Hippocampal formation (tissue), 2 donors: ENCODE measurements at regions not wholly inside any gene's neighbourhood (a gene's known extent, or its start where the extent isn't known, plus 50 kb on each side); places are given as distances from the start of the nearest gene placed in this dataset.
"Not testable (repeated sequence)": the region's sequence is repeated elsewhere in the genome, so short reads cannot be mapped to it uniquely, and the experiment has no call there.

Source experiments
- DNase-seq, 2 donors: peaks; one replicate each; lab custom pipeline; 2025; lab: John Stamatoyannopoulos, UW

DNA sequence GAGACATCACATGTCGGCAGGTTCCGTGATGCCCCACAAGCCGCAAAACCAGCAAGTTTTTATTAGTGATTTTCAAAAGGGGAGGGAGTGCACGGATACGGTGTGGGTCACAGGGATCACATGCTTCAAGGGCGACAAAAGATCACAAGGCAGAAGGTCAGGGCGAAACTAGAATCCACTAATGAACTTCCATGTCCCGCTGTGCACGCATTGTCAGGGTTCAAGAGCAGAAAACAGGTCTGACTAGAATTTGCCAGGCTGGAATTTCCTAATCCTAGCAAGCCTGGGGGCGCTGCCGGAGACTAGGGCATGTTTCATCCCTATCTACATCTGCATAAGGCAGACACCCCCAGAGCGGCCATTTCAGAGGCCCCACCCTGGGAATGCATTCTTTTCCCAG lies 225.2 kb downstream of the NPHP4 start:
- not testable (repeated sequence) for DNase-seq

- DNase-seq, result no peak
Measured at GRCh38 chr1:5765997-5766913, 226.0 kb downstream of the NPHP4 start.

DNA sequence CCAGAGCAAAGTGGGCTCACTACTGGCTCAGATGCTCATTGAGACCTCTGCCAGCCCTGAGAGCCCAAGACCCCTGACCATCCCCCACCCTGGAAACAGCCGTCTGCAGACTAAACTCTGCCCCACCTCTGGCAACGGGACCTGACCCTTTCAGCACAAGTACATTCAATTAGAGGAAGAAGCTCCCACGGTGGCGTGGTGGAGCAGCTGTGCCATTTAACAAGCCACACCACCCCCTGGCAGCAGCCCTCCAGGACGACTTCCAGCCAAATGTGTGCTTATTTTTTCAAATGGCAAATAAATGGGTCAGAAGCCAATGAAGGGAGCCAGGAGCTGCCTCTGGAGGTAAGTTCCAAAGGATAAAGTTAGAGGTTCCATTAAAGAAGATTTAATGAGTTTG lies 226.7 kb downstream of the NPHP4 start:
- no peak for DNase-seq

DNA sequence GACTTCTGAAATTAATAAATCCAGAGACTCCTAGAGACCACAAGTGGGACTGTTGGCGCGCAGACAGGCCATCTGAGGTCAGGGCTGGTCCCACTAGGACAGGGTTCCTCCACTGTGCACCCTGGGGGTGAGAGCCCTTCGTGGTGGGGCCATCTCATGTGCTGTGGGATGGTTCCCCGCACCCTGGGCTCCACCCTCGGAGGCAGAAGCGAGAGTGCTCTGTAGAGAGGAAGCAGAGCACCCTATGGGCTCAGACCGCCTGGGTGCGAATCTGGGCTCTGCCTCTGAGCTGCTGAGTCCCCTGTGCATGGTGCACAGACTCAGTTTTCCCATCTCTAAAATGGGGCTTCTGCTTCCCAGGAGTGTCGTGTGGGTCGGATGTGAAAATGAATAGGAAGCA lies 227.3 kb downstream of the NPHP4 start:
- no peak for DNase-seq

GRCh38 chr1:5764464-5764863 lies 227.8 kb downstream of the NPHP4 start:
- DNase-seq, result no peak

DNA sequence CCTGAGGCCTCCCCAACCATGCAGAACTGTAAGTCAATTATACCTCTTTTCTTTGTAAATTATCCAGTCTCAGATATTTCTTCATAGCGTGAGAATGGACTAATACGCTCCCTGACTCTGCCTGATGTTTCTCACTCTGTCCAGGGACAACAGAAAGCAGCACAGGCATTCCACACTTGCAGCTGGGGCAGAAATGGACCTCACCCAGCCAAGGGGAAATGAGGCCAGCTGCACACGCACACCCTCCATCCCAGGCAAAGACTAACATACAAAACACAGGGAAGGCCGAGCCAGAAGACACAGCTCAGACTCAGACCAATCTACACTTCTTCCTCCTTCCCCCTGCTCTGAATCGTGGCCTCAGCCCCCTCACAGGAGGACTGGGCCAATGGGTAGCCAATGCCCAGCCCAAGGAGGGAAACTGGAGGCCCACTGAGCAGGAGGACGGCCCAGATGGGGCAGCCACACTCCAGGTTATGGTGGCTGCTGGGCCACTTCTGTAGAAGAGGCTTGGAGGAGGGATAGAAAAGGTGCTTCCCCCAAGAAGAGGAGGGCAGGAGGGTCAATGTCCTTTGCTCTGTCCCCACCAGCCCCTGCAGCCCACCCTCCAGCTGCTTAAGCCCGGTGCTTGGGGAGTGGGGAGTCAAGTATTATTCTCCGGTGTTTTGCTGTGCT lies 228.4 kb downstream of the NPHP4 start:
- no peak for DNase-seq

GRCh38 chr1:5758859-5759578 lies 233.2 kb downstream of the NPHP4 start:
- no peak for DNase-seq

- DNase-seq, result no peak
Measured at GRCh38 chr1:5758000-5758858, 234.0 kb downstream of the NPHP4 start.

- no peak for DNase-seq
Measured at GRCh38 chr1:5757187-5757805, 234.9 kb downstream of the NPHP4 start.

DNA sequence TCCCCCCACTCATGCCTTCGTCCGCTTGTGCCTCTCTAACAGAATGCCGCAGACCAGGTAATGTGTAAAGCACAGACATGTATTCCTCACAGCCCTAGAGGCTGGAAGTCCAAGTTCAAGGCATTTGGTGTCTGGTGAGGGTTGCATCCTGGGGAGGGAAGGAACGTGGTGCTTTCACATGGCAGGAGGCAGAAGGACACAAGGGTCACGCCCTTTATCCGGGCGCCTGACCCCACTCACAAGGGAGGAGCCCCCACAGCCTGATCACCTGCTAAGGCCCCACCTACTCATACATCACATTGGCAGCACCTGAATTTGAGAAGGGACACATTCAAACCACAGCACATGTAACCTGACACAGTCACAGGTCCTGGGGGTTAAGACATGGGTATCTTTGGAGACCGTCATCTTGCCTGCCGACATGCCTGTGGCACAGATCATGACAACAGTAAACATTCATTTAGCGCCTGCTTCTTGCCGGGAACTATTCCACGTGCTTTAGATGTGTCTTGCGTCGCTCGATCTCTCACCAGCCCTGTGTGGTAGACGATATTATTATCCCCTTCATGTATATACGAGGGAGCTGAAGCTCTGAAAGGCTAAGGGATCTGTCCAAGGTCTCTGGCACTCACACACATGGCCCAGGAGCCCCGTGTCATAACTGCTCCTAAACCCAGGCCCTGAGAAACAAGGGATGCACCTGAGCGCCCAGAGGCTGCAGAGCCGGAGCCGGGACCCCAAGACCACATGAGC lies 235.6 kb downstream of the NPHP4 start:
- DNase-seq, result no peak

DNA sequence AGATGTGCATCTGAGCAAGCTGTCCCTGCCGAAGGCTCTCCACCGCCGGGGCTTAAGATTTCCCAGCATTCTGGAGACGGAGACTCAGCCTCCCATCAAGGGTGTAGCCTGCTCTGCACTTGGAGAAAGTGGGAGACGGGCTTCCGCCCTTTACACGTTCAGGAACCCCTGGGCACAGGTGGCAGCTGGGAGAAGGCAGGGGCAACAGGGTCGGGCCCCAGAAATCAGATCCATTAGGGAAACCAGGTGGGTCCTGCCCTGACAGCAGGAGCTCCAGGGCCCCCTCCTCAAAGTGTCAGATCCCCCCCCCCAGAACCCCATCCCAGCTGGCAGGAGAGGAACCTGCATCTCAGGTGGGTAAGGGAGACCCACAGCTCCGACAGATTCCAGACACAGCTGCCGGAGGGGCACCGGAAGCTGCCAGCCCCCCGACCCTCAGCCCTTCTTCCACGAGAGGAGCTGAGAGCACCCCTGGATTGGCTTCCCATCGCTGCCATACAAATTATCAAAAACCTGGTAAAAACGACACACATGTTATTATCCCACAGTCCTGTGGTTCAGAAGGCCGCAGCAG lies 236.6 kb downstream of the NPHP4 start:
- no peak for DNase-seq

- no peak for DNase-seq
Measured at GRCh38 chr1:5754817-5755551, 237.2 kb downstream of the NPHP4 start.

DNA sequence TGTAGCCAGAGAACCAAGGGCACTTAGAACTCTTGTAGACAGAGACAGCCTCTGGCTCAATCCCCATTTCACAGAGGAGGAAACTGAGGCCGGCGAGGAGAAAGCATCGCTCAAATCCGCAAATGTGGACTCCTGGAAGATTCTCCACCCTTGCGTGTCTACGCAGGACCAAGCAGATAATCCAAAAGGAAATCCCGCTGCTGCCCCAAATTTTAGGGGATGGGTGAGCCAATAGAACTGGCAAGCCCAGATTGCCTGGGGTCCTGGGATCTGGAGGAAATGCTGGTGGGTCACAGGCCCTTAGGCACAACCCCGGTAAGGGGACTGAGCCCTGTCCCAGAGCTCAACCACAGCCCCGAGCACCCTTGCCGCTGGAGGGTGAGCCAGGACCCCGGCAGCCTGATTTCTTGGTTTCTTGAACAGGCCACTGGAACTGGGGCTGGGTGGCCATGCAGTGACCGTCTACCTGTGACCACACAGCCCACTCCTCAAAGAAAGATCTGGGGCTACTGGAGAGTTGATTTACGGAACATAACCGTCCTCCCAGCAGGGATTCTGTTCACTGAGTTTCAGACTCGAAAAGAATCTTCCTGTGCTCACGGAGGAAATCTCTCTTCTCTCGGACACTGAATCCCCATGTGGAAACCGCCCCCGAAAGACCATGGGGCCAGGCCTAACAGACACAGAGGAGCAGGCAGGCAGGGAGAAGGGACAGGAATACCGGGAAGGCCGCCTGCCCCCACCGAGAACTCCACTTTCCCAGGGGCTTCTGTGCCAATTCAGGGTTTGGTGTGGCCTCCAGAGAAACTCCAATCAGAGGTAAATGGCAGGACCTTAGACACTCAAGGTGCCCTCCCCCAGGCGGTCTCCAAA lies 238.4 kb downstream of the NPHP4 start:
- no peak for DNase-seq

DNA sequence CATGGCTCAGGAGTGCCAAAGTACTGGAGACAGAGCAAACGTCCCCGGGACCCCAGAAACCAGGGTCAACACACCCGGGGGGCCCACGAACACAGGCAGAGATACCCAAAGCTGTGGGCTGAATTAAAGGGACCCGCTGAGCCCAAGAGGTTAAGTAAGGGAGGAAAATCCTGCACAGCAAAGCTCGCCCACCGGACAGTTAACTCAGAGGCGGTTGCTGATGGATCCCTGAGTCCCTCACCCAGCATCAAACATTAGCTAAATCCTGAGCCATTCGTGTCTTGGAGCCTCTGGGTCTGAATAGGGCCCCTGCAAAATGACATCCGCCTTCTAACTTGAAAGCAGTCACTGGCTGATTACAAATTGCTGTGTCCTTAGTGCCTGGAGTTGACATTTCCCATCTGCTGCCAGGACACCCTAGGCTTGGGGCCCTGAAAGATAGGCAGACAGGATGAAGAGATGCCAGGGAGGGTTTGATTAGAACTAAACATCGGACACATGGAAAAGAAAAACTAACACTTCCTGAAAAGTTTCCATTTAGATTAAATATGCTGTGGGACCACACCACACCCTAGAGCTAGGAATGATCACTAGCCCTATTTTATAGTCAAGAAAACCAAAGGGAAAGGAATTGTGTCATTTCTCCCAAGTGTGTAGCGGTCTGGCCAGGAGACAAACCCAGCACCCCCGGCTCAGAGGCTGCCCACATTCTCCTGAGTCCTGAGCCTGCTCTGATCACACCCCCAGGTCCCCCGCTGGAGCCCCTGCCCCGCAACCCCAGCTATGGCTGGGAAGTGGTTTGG lies 239.3 kb downstream of the NPHP4 start:
- DNase-seq, result no peak

- DNase-seq, result no peak
Measured at GRCh38 chr1:5751833-5752745, 240.1 kb downstream of the NPHP4 start.

DNA sequence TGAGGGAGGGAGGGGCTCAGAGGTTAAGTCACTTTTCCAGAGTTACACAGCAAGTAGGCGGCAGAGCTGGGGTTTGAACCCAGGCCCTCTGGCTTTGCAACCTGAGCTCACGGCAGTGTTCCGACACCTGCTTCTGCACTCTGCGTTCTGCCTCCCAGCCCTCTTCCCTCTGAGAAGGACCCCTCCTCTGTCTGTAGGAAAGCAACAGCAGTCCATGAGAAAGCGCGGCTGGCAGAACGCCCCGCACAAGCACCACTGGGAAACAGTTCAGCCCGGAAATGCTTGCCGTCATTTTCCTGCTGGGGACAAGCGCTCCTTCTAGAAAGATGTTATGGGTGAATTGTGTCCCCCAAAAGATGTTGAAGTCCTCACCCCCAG lies 241.1 kb downstream of the NPHP4 start:
- DNase-seq, result no peak
